ENCODE measurements at regions not wholly inside any gene's neighbourhood (a gene's known extent, or its start where the extent isn't known, plus 50 kb on each side); places are given as distances from the start of the nearest gene placed in this dataset.

- DNase-seq: peak; percentile 25 to 87 (median 83)
- H3K27ac Mint-ChIP-seq: peak overlapping the region; percentile 94 to 99 (median 97)
- H3K36me3 Mint-ChIP-seq: peaks cover 3 to 31% (median 17%) of the 10 kb centered on the region in 5 donors
- ChIA-PET POLR2A (interaction anchor here (0.5 to 6.0 kb wide), 50 partner anchors 10 to 1179 kb away, joined by 3 to 90 read pairs (median 5); partner anchors contain the start of genes ASF1A and CEP85L), CTCF (interaction anchor here (0.6 to 3.3 kb wide), 22 partner anchors 9 to 401 kb away, joined by 3 to 20 read pairs (median 4); partner anchors contain the start of gene CEP85L)
- H3K4me3 Mint-ChIP-seq: peak overlapping the region; percentile 95 to 100 (median 97)
- peak; percentile 93 for ATAC-seq
- Histone ChIP-seq H3K4me1 (ENCODE audit: control insufficient read depth in 2 of 2, insufficient read depth in 2 of 2, low read length in 2 of 2) (peaks cover 48 to 49% of the 10 kb centered on the region in 2 donors), H3K27ac (ENCODE audit: low read depth, low read length) (peak overlapping the region; percentile 76), H3K9me3 (ENCODE audit: control insufficient read depth in 2 of 3, low read length in 3 of 3) (no peaks in the 10 kb centered on the region), H3K36me3 (ENCODE audit: control insufficient read depth in 2 of 3, insufficient read depth in 3 of 3, low read length in 3 of 3) (peaks cover 0 to 3% (median 0%) of the 10 kb centered on the region in 3 experiments), H3K4me3 (ENCODE audit: low read length) (peak overlapping the region; percentile 91), H3K27me3 (ENCODE audit: control insufficient read depth in 2 of 2, insufficient read depth in 2 of 2, low read length in 2 of 2) (no peaks in the 10 kb centered on the region)
- H3K4me1 Mint-ChIP-seq: peaks cover 47 to 81% (median 74%) of the 10 kb centered on the region in 7 donors
- H3K9me3 Mint-ChIP-seq: peaks cover 0 to 4% (median 0%) of the 10 kb centered on the region in 11 donors
- H3K27me3 Mint-ChIP-seq: no peaks in the 10 kb centered on the region
- intact Hi-C loops (cut with micrococcal nuclease): loop anchor here (1.0 to 5.0 kb wide), 18 partner anchors 9 to 1108 kb away; partner anchors contain the start of genes ASF1A (in 2 of the 2), CEP85L (in 2 of the 2), FAM184A (in 2 of the 2) and GOPC (in 2 of the 2)
These were observed 58.5 kb upstream of the CEP85L start for GRCh38 chr6:118709859-118710350.

- peaks cover 54 to 59% of the 10 kb centered on the region in 2 donors for H3K4me1 ChIP-seq (ENCODE audit: control insufficient read depth in 2 of 2, insufficient read depth in 2 of 2, low read length in 2 of 2)
- H3K9me3 ChIP-seq (ENCODE audit: control insufficient read depth in 2 of 3, low read length in 3 of 3): no peaks in the 10 kb centered on the region
- Mint-ChIP-seq H3K27me3 (no peaks in the 10 kb centered on the region), H3K27ac (peak overlapping the region; percentile 94 to 99 (median 97)), H3K4me1 (peaks cover 55 to 90% (median 84%) of the 10 kb centered on the region in 7 donors), H3K4me3 (peak overlapping the region; percentile 95 to 100 (median 97)), H3K9me3 (peaks cover 0 to 4% (median 0%) of the 10 kb centered on the region in 11 donors), H3K36me3 (peaks cover 3 to 35% (median 19%) of the 10 kb centered on the region in 5 donors)
- no peak for ATAC-seq
- H3K36me3 ChIP-seq (ENCODE audit: control insufficient read depth in 2 of 3, insufficient read depth in 3 of 3, low read length in 3 of 3): peaks cover 0 to 3% (median 0%) of the 10 kb centered on the region in 3 experiments
- no peak for DNase-seq
- intact Hi-C loops (cut with micrococcal nuclease): loop anchor here (1.0 to 5.0 kb wide), 10 partner anchors 11 to 1106 kb away; partner anchors contain the start of genes MAN1A1 (in 2 of the 2), CEP85L (in 1 of the 2) and GOPC (in 1 of the 2)
- H3K4me3 ChIP-seq (ENCODE audit: low read length): peak overlapping the region; percentile 91
- ChIA-PET POLR2A (interaction anchor here (0.6 to 6.0 kb wide), 36 partner anchors 8 to 398 kb away, joined by 3 to 90 read pairs (median 6); partner anchors contain the start of genes ASF1A and CEP85L), CTCF (interaction anchor here (0.6 to 3.3 kb wide), 19 partner anchors 10 to 402 kb away, joined by 3 to 20 read pairs (median 5); no protein-coding TSS in a partner anchor)
- no peaks in the 10 kb centered on the region for H3K27me3 ChIP-seq (ENCODE audit: control insufficient read depth in 2 of 2, insufficient read depth in 2 of 2, low read length in 2 of 2)
- H3K27ac ChIP-seq (ENCODE audit: low read depth, low read length): peak overlapping the region; percentile 76
These were observed 57.4 kb upstream of the CEP85L start for GRCh38 chr6:118708744-118709143.

- no peaks in the 10 kb centered on the region for H3K27me3 Mint-ChIP-seq
- peaks cover 54 to 55% of the 10 kb centered on the region in 2 donors for H3K4me1 ChIP-seq (ENCODE audit: control insufficient read depth in 2 of 2, insufficient read depth in 2 of 2, low read length in 2 of 2)
- ATAC-seq (no peak), DNase-seq (no peak)
- peaks cover 3 to 33% (median 19%) of the 10 kb centered on the region in 5 donors for H3K36me3 Mint-ChIP-seq
- peak overlapping the region; percentile 91 for H3K4me3 ChIP-seq (ENCODE audit: low read length)
- peaks cover 0 to 4% (median 0%) of the 10 kb centered on the region in 11 donors for H3K9me3 Mint-ChIP-seq
- H3K4me3 Mint-ChIP-seq: peak overlapping the region; percentile 95 to 100 (median 97)
- H3K27ac ChIP-seq (ENCODE audit: low read depth, low read length): peak overlapping the region; percentile 76
- no peaks in the 10 kb centered on the region for H3K27me3 ChIP-seq (ENCODE audit: control insufficient read depth in 2 of 2, insufficient read depth in 2 of 2, low read length in 2 of 2)
- ChIA-PET POLR2A (interaction anchor here (0.7 to 6.0 kb wide), 10 partner anchors 9 to 173 kb away, joined by 3 to 90 read pairs (median 14); partner anchors contain the start of gene CEP85L), CTCF (interaction anchor here (0.7 to 3.3 kb wide), 8 partner anchors 10 to 68 kb away, joined by 3 to 20 read pairs (median 6); no protein-coding TSS in a partner anchor)
- intact Hi-C loops (cut with micrococcal nuclease): loop anchor here (2.0 to 5.0 kb wide), 5 partner anchors 25 to 1106 kb away; partner anchors contain the start of genes MAN1A1 (in 2 of the 2) and GOPC (in 1 of the 2)
- peaks cover 0 to 3% (median 0%) of the 10 kb centered on the region in 3 experiments for H3K36me3 ChIP-seq (ENCODE audit: control insufficient read depth in 2 of 3, insufficient read depth in 3 of 3, low read length in 3 of 3)
- no peaks in the 10 kb centered on the region for H3K9me3 ChIP-seq (ENCODE audit: control insufficient read depth in 2 of 3, low read length in 3 of 3)
- peak overlapping the region; percentile 94 to 99 (median 97) for H3K27ac Mint-ChIP-seq
- H3K4me1 Mint-ChIP-seq: peaks cover 55 to 90% (median 84%) of the 10 kb centered on the region in 7 donors
These were observed 56.7 kb upstream of the CEP85L start for GRCh38 chr6:118708055-118708454.

- Mint-ChIP-seq H3K27me3 (no peaks in the 10 kb centered on the region), H3K4me3 (peak overlapping the region; percentile 80 to 100 (median 95)), H3K36me3 (peaks cover 3 to 33% (median 21%) of the 10 kb centered on the region in 5 donors), H3K4me1 (peaks cover 48 to 90% (median 75%) of the 10 kb centered on the region in 7 donors), H3K27ac (peak overlapping the region; percentile 91 to 99 (median 96)), H3K9me3 (peaks cover 0 to 4% (median 0%) of the 10 kb centered on the region in 11 donors)
- peaks cover 48 to 54% of the 10 kb centered on the region in 2 donors for H3K4me1 ChIP-seq (ENCODE audit: control insufficient read depth in 2 of 2, insufficient read depth in 2 of 2, low read length in 2 of 2)
- CTCF ChIA-PET: interaction anchor here (1.4 kb wide), 1 partner anchor 35 kb away, joined by 4 read pairs; no protein-coding TSS in a partner anchor
- no peak for ATAC-seq
- intact Hi-C loops (cut with micrococcal nuclease): loop anchor here (1.0 to 5.0 kb wide), 4 partner anchors 24 to 1104 kb away; partner anchors contain the start of genes MAN1A1 (in 2 of the 2) and GOPC (in 1 of the 2)
- POLR2A ChIA-PET: interaction anchor here (0.7 to 6.0 kb wide), 13 partner anchors 9 to 187 kb away, joined by 3 to 90 read pairs (median 4); partner anchors contain the start of genes ASF1A and CEP85L
- no peaks in the 10 kb centered on the region for H3K27me3 ChIP-seq (ENCODE audit: control insufficient read depth in 2 of 2, insufficient read depth in 2 of 2, low read length in 2 of 2)
- DNase-seq: no peak
- H3K4me3 ChIP-seq (ENCODE audit: low read length): no peak overlapping the region
- peaks cover 0 to 4% (median 0%) of the 10 kb centered on the region in 3 experiments for H3K36me3 ChIP-seq (ENCODE audit: control insufficient read depth in 2 of 3, insufficient read depth in 3 of 3, low read length in 3 of 3)
- peak overlapping the region; percentile 76 for H3K27ac ChIP-seq (ENCODE audit: low read depth, low read length)
- no peaks in the 10 kb centered on the region for H3K9me3 ChIP-seq (ENCODE audit: control insufficient read depth in 2 of 3, low read length in 3 of 3)
These were observed 55.3 kb upstream of the CEP85L start for GRCh38 chr6:118706702-118707101.

- intact Hi-C loops (cut with micrococcal nuclease): loop anchor here (1.0 to 5.0 kb wide), 4 partner anchors 24 to 1104 kb away; partner anchors contain the start of genes MAN1A1 (in 2 of the 2) and GOPC (in 1 of the 2)
- Histone ChIP-seq H3K27ac (ENCODE audit: low read depth, low read length) (peak overlapping the region; percentile 76), H3K27me3 (ENCODE audit: control insufficient read depth in 2 of 2, insufficient read depth in 2 of 2, low read length in 2 of 2) (no peaks in the 10 kb centered on the region), H3K4me1 (ENCODE audit: control insufficient read depth in 2 of 2, insufficient read depth in 2 of 2, low read length in 2 of 2) (peaks cover 42 to 47% of the 10 kb centered on the region in 2 donors), H3K36me3 (ENCODE audit: control insufficient read depth in 2 of 3, insufficient read depth in 3 of 3, low read length in 3 of 3) (peaks cover 0 to 11% (median 0%) of the 10 kb centered on the region in 3 experiments), H3K4me3 (ENCODE audit: low read length) (peak overlapping the region; percentile 30), H3K9me3 (ENCODE audit: control insufficient read depth in 2 of 3, low read length in 3 of 3) (no peaks in the 10 kb centered on the region)
- DNase-seq (peak in 5 of 9 donors; percentile 13 to 47 (median 39)), ATAC-seq (peak; percentile 11)
- H3K36me3 Mint-ChIP-seq: peaks cover 12 to 42% (median 29%) of the 10 kb centered on the region in 5 donors
- peaks cover 41 to 90% (median 75%) of the 10 kb centered on the region in 7 donors for H3K4me1 Mint-ChIP-seq
- peaks cover 0 to 6% (median 0%) of the 10 kb centered on the region in 11 donors for H3K9me3 Mint-ChIP-seq
- CTCF ChIA-PET: interaction anchor here (1.1 to 1.4 kb wide), 2 partner anchors 21 to 34 kb away, joined by 3 to 4 read pairs; no protein-coding TSS in a partner anchor
- POLR2A ChIA-PET: interaction anchor here (0.6 to 6.0 kb wide), 10 partner anchors 14 to 94 kb away, joined by 3 to 90 read pairs (median 4); partner anchors contain the start of gene CEP85L
- H3K27ac Mint-ChIP-seq: peak overlapping the region; percentile 91 to 99 (median 96)
- H3K4me3 Mint-ChIP-seq: peak overlapping the region; percentile 80 to 100 (median 95)
- no peaks in the 10 kb centered on the region for H3K27me3 Mint-ChIP-seq
These were observed 54.4 kb upstream of the CEP85L start for GRCh38 chr6:118705544-118706491.

Data from naive thymus-derived CD4-positive, alpha-beta T cell (primary cell).